Naive thymus-derived CD8-positive, alpha-beta T cell (primary cell): ENCODE measurements at regions not wholly inside any gene's neighbourhood (a gene's known extent, or its start where the extent isn't known, plus 50 kb on each side); places are given as distances from the start of the nearest gene placed in this dataset.

Experiments
- ATAC-seq, 2 donors: fragments of 150-1000 bp; cut with Tn5 transposase in 1 of 2; sonication (Bioruptor Pico), chemical (Tn5 transposase) in 1 of 2; 1 replicate in 1 of 2; 2 replicates in 1 of 2; pipeline ENCODE4 v1.10.0; 2021; ENCODE audit warnings: mild to moderate bottlenecking in 2 of 2, moderate library complexity in 2 of 2
- POLR2A ChIA-PET: fragments of 350-600 bp; sonication (Branson Sonifier 250); formaldehyde crosslinking; loops from one replicate; lab custom pipeline; 2021; ENCODE audit warnings: antibody characterized with exemption; lab: Charles Lee
- DNase-seq, 10 donors: peaks; one replicate each; pipeline versions ENCODE4 v3.0.0 to v3.0.0-alpha.2; 2020 to 2022
- H3K27ac Mint-ChIP-seq, 10 donors: one replicate each; pipeline ENCODE4 v1.8.0; 2020 to 2022; ENCODE audit warnings: mild to moderate bottlenecking in 10 of 10, mixed read lengths in 10 of 10, moderate library complexity in 4 of 10, inconsistent platforms in 1 of 10
- H3K27me3 Mint-ChIP-seq, 5 donors: one replicate each; pipeline ENCODE4 v1.8.0; 2021 to 2022; ENCODE audit warnings: mixed read lengths in 5 of 5
- H3K36me3 Mint-ChIP-seq, 3 donors: one replicate each; pipeline ENCODE4 v1.8.0; 2020 to 2022; ENCODE audit warnings: mixed read lengths in 3 of 3, mild to moderate bottlenecking in 2 of 3, inconsistent platforms in 1 of 3
- H3K4me1 Mint-ChIP-seq, 4 donors: one replicate each; pipeline ENCODE4 v1.8.0; 2021 to 2022; ENCODE audit warnings: mixed read lengths in 4 of 4
- H3K4me3 Mint-ChIP-seq, 10 donors: one replicate each; pipeline ENCODE4 v1.8.0; 2020 to 2022; ENCODE audit warnings: mild to moderate bottlenecking in 10 of 10, mixed read lengths in 10 of 10, moderate library complexity in 6 of 10, inconsistent platforms in 1 of 10
- H3K9me3 Mint-ChIP-seq, 9 donors: one replicate each; pipeline ENCODE4 v1.8.0; 2020 to 2022; ENCODE audit warnings: mixed read lengths in 9 of 9, mild to moderate bottlenecking in 3 of 9, inconsistent platforms in 1 of 9, moderate library complexity in 1 of 9

DNA sequence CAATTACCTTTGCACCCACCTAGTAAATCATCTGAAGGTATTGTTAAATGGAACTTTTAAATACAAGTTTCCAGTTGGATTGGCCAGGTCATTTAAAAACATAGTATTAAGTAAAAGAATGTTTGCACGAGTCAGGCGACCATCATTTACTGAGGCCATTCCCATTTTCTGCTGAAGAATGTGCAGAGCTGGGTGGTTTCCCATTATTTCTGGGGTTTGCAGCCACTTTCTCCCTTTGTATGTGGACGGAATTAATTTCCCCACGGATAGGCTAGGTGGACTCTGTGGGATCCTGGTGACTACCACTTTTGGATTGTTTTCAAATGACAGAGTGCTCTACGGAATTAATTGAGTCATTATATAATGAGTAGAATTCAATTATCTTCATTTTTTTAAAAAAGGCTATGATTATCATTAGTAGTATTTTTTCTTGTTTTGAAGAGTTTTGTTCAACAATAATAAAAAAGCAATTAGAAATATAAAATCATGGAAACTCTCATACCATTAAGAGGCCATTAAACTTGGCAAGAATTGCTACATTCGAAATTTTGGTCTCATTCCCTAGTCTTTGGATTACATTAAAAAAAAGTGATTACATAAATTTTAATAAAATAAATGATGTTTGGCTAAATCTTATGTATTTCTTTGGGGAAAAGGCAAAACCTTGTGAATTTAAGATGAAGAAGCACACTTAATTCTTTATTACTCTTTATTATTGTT, 120.4 kb upstream of the FZD8 start:
- POLR2A ChIA-PET = no interaction called here
- no peaks in the 10 kb centered on the region for H3K4me1 Mint-ChIP-seq
- ATAC-seq = no peak
- peaks cover 0 to 28% (median 6%) of the 10 kb centered on the region in 5 donors for H3K27me3 Mint-ChIP-seq
- H3K36me3 Mint-ChIP-seq = no peaks in the 10 kb centered on the region
- H3K27ac Mint-ChIP-seq = no peak overlapping the region
- H3K4me3 Mint-ChIP-seq = no peak overlapping the region
- peaks cover 0 to 10% (median 0%) of the 10 kb centered on the region in 9 donors for H3K9me3 Mint-ChIP-seq
- no peak for DNase-seq

DNA sequence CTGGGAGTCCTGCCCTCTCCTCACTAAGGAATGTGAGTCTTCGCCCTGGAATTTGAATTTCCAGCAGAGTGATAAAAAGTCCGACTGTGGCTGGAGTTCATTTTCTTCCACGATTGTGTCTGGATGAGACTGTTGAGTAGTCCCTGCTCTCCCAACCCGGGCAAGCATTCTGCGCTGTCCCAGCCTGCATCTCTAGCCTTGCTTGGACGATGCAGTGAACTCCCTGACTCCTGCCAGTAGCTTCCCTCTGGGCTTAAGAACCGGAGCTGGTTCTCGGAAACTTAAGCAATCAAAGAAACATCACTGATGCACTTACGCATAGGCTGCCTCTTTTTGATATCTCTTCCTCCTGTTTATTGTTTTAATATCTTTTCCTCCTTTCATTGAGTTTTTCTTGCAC, 116.0 kb upstream of the FZD8 start:
- H3K4me3 Mint-ChIP-seq = no peak overlapping the region
- DNase-seq (no peak), ATAC-seq (no peak)
- no peaks in the 10 kb centered on the region for H3K36me3 Mint-ChIP-seq
- peaks cover 0 to 10% (median 0%) of the 10 kb centered on the region in 9 donors for H3K9me3 Mint-ChIP-seq
- H3K4me1 Mint-ChIP-seq = no peaks in the 10 kb centered on the region
- H3K27me3 Mint-ChIP-seq = peaks cover 0 to 14% (median 4%) of the 10 kb centered on the region in 5 donors
- H3K27ac Mint-ChIP-seq = no peak overlapping the region
- POLR2A ChIA-PET = no interaction called here

DNA sequence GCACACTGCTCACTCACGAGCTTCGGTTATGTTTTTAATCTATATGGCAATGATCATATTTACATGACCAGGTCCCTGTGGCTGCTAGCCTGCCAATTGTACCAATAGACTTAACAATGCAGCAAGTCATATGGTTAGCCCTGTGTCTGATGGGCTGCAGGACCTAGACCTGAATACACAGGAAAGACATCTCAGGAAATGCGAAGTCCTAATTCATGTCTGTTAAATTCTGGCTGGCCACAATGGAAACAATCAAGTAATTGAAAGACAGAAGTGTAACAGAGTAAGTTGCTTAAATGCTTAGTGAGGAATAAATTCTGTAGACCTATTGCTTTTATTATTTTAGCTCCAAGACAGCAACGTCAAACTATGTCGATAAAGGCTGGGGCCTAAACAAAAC, 112.4 kb upstream of the FZD8 start:
- DNase-seq = no peak
- H3K4me1 Mint-ChIP-seq = no peaks in the 10 kb centered on the region
- H3K9me3 Mint-ChIP-seq = peaks cover 0 to 10% (median 0%) of the 10 kb centered on the region in 9 donors
- ATAC-seq = no peak
- H3K27ac Mint-ChIP-seq = no peak overlapping the region
- no peak overlapping the region for H3K4me3 Mint-ChIP-seq
- POLR2A ChIA-PET = no interaction called here
- peaks cover 0 to 14% (median 4%) of the 10 kb centered on the region in 5 donors for H3K27me3 Mint-ChIP-seq
- no peaks in the 10 kb centered on the region for H3K36me3 Mint-ChIP-seq

DNA sequence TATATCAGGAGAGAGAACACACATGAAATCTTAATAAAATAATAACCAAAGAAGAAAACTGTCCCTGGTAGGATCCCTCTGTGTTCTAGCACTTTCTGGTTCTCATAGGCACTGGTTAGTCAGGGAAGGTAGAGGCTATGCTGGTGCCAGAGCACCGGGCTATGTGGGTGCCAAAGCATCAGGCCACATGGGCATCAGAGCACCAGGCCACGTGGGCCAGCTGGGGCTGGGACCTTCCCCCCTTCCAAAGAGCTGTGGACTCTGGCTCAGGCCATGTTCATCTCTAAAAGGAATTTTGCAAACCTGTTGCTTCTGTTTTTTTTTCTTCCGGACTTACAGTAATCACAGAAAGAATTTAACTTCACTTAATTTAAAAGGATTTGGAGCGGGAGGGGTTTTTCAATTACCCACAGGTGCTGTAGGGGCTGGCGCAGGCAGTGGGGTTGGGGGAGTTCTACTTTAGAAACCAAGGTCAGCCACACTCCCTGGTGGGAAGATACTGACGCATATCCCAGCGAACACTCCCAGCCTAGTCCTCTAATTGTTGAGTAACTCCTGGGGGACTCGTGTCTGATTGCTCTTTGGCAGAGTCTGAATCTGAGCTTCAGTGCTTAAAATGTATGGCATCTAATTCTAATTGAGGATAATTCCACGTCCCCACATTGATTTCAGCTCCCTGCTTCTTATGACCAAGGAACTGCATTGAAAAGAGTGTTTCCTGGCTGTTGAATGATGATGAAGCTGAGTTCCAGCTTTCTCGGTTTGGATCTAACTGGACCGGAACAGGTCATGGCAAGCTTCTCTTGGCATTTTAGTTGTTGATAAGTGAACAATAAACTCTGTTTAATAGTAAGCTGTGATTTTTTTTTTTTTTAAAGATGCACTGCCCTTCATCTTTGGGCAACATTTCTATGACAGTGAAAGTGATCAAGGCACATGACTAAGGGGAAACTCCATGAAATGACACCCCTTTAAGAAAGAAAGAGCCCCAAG, 110.7 kb upstream of the FZD8 start:
- Mint-ChIP-seq H3K27ac (no peak overlapping the region), H3K36me3 (no peaks in the 10 kb centered on the region), H3K27me3 (peaks cover 0 to under 1% (median 0%) of the 10 kb centered on the region in 5 donors), H3K9me3 (no peaks in the 10 kb centered on the region), H3K4me1 (no peaks in the 10 kb centered on the region), H3K4me3 (no peak overlapping the region)
- POLR2A ChIA-PET = no interaction called here
- DNase-seq = no peak
- ATAC-seq = no peak

DNA sequence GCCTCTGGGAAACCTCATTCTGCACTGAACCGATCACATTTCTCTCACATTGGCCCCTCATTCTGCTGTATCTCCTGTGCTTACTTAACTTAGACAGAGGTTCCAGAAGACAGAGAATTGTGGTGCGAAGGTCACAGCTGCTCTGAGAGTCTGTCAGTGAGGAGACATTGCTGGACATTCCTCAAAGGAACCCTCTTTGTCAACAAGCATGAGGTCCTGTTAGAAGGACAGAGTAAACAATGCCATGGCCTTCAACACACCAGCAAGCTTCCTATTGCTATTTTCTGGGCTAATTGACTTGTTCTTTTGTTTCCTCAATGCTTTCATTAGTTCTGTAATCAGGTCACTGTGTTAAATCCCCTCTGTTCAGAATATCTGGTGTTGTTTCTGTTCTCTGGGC, 109.3 kb upstream of the FZD8 start:
- Mint-ChIP-seq H3K36me3 (no peaks in the 10 kb centered on the region), H3K4me3 (no peak overlapping the region), H3K27me3 (peaks cover 0 to 5% (median 2%) of the 10 kb centered on the region in 5 donors), H3K4me1 (no peaks in the 10 kb centered on the region), H3K27ac (no peak overlapping the region), H3K9me3 (no peaks in the 10 kb centered on the region)
- DNase-seq = no peak
- ATAC-seq = no peak
- POLR2A ChIA-PET = no interaction called here

DNA sequence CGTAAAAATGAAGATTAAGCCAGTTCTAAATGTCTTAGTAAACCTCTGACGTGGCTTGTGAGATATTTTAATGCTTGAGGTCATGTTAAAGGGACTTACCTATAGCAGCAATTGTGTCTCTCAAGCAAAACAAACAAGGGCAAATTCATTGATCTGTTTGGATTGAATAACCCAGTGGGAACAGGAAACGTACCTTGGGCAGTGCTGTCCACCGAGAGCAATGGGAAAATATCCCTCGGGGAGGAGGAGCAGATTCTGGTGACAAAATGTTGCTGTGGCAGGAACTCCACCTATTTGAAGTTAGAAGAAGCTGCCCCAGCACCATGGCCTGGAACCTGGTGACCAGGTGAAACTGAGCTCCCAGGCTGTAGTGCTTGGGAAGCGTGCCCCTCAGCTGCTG, 107.1 kb upstream of the FZD8 start:
- POLR2A ChIA-PET = no interaction called here

DNA sequence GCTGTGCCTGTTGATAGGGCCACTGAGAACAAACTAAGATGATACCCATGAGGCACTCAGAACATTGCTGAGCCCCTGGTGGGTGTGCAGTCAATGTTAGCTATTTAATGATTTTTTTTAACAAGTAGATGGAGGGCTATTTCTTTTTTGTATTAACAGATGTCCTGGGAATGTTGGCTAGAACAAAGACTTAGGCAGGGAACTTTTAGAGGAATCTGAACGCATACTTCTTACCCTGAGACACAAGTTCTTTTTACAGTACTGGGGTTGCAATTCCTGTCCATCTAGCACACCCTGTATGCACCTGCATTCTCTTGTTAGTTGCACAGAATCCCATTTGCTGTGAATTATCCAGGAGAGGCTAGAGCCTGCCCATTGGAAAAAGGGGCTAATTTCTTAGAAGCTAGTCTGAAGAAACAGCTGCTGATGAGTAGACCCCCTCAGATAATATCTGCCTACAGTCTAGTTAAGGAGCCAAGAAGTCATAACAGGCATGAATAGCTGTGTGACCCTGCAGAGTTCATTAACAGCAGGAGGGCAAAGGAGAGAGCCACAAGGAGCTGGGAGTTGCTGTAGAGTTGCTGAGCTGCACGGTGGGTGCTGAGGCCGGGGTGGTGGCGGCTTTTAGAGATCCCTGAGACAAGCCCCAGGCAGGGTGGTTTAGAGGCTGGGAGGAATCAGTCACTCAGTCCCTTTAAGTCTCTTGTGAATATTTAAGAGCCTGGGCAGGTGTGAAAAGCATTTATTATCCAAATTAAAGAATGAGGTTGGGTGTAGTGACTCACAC, 103.7 kb upstream of the FZD8 start:
- POLR2A ChIA-PET = no interaction called here
- H3K27me3 Mint-ChIP-seq = peaks cover 3 to 21% (median 6%) of the 10 kb centered on the region in 5 donors
- no peak overlapping the region for H3K27ac Mint-ChIP-seq
- ATAC-seq (no peak), DNase-seq (no peak)
- H3K4me3 Mint-ChIP-seq = no peak overlapping the region
- H3K9me3 Mint-ChIP-seq = no peaks in the 10 kb centered on the region
- H3K36me3 Mint-ChIP-seq = no peaks in the 10 kb centered on the region
- no peaks in the 10 kb centered on the region for H3K4me1 Mint-ChIP-seq

More for the DNA sequence above, 107.1 kb upstream of the FZD8 start:
- Mint-ChIP-seq H3K27me3 (peaks cover 3 to 21% (median 6%) of the 10 kb centered on the region in 5 donors), H3K9me3 (no peaks in the 10 kb centered on the region), H3K4me3 (no peak overlapping the region), H3K4me1 (no peaks in the 10 kb centered on the region), H3K36me3 (no peaks in the 10 kb centered on the region), H3K27ac (no peak overlapping the region)
- ATAC-seq = no peak
- no peak for DNase-seq

DNA sequence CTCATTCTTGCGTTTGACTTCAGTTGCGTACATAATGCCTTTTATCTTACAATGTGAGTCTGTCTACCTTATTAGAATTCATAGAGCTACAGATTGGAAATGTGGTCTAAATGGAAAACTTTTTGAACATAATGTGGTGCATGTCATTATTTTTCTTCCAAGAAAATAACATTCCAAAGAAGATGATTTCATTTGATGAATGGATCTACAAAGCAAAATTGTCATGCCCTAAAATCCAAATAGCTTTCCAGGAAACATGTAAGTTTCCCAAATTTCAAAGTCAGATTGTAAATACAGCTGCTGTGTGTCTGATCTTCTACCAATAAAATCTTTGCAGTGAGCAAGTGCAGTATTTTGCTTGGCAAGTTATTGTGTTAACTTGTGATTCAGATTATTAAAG, 101.8 kb upstream of the FZD8 start:
- H3K27ac Mint-ChIP-seq = no peak overlapping the region
- H3K4me3 Mint-ChIP-seq = no peak overlapping the region
- H3K4me1 Mint-ChIP-seq = no peaks in the 10 kb centered on the region
- no peak for DNase-seq
- no peaks in the 10 kb centered on the region for H3K36me3 Mint-ChIP-seq
- peaks cover 5 to 27% (median 6%) of the 10 kb centered on the region in 5 donors for H3K27me3 Mint-ChIP-seq
- ATAC-seq = no peak
- POLR2A ChIA-PET = no interaction called here
- H3K9me3 Mint-ChIP-seq = peaks cover 0 to 3% (median 0%) of the 10 kb centered on the region in 9 donors

DNA sequence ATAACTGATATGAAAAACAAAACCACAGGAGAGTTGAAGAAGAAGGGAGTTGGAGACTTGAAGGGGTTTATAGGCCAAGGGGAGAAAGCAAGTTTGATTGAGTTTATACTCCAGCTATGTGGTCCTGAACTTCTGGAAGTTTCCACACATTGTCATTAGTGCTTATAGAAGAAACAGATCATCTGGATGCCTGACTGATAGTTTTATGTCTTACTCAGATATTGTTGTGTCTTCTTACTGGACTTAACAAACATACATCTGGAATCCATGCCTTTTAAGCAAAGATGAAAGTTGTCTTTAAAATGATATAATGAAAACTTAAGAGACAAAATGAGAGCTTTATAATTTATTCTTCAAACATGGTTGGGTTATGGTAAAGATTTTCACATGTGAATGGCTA, 101.3 kb upstream of the FZD8 start:
- no peaks in the 10 kb centered on the region for H3K36me3 Mint-ChIP-seq
- POLR2A ChIA-PET = no interaction called here
- peaks cover 0 to 5% (median 0%) of the 10 kb centered on the region in 9 donors for H3K9me3 Mint-ChIP-seq
- no peak overlapping the region for H3K4me3 Mint-ChIP-seq
- H3K4me1 Mint-ChIP-seq = no peaks in the 10 kb centered on the region
- ATAC-seq (no peak), DNase-seq (no peak)
- H3K27me3 Mint-ChIP-seq = peaks cover 6 to 32% (median 6%) of the 10 kb centered on the region in 5 donors
- no peak overlapping the region for H3K27ac Mint-ChIP-seq

DNA sequence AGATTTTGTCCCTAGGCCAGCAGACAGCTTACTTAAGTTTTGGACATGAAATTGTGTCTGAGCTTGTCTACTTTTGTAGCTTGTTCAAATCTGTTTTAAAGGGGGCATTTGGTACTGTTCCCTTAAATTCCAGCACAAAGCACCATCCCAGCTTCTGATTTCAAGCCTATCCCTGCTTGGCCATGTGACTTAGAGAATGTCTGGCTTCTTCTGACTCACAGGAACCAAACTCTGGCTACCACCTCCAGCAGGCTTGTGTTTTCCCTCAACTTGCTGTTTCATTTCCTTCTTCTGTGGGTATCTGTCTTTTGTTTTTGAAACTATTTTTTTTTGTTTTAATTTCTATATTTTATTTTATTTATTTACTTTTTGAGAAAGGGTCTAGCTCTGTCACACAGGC, 97.9 kb upstream of the FZD8 start:
- H3K4me3 Mint-ChIP-seq = no peak overlapping the region
- peaks cover 0 to 19% (median 4%) of the 10 kb centered on the region in 5 donors for H3K27me3 Mint-ChIP-seq
- no peak overlapping the region for H3K27ac Mint-ChIP-seq
- H3K9me3 Mint-ChIP-seq = peaks cover 0 to 20% (median 5%) of the 10 kb centered on the region in 9 donors
- ATAC-seq (no peak), DNase-seq (no peak)
- H3K4me1 Mint-ChIP-seq = no peaks in the 10 kb centered on the region
- POLR2A ChIA-PET = no interaction called here
- peaks cover 0 to 6% (median 0%) of the 10 kb centered on the region in 3 donors for H3K36me3 Mint-ChIP-seq

DNA sequence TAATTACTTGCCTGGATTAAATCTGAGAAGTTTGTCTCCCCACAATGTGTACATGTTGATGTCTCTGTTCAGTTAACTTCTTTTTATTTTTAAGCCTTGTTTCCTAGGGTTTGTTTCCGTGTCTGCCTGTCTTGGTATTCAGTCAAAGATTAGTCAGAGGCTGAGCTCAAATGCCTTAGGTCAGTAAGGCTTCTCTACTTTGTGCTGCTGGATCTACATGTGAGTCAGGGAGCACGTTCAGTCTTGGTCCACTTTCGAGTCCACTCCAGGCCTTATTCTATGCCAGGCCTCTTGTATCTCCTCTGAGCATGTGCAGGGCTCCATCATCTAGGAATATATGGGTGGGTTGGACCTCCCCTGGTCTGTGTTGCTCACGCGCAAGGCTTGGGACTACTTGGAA, 93.3 kb upstream of the FZD8 start:
- POLR2A ChIA-PET = no interaction called here
- ATAC-seq (no peak), DNase-seq (no peak)
- no peaks in the 10 kb centered on the region for H3K4me1 Mint-ChIP-seq
- H3K36me3 Mint-ChIP-seq = peaks cover 0 to 6% (median 0%) of the 10 kb centered on the region in 3 donors
- peaks cover 0 to 27% (median 11%) of the 10 kb centered on the region in 9 donors for H3K9me3 Mint-ChIP-seq
- H3K27me3 Mint-ChIP-seq = peaks cover 0 to 11% (median 3%) of the 10 kb centered on the region in 5 donors
- no peak overlapping the region for H3K4me3 Mint-ChIP-seq
- no peak overlapping the region for H3K27ac Mint-ChIP-seq

DNA sequence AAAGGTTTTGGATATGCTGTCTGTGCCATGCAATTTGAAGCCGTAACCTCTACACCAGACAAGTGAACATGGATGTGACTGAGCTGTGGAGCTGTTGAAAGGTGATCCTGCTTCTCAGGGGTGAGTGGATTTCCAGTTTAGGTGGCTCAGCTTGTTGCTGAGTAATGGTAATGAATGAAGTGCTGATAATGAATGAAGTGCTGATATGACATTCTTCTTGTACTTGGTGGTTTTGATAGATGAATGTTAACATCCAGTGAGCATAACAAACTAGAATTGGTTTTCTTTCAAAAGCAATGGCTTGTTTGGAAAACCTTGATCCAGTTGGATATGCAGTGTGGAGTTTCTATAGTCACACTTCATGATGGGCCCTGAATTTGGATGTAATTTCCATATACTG, 89.7 kb upstream of the FZD8 start:
- DNase-seq = no peak
- no peaks in the 10 kb centered on the region for H3K4me1 Mint-ChIP-seq
- H3K4me3 Mint-ChIP-seq = no peak overlapping the region
- H3K27ac Mint-ChIP-seq = no peak overlapping the region
- POLR2A ChIA-PET = no interaction called here
- peaks cover 0 to 22% (median 6%) of the 10 kb centered on the region in 9 donors for H3K9me3 Mint-ChIP-seq
- ATAC-seq = no peak
- H3K27me3 Mint-ChIP-seq = peaks cover 0 to 13% (median 2%) of the 10 kb centered on the region in 5 donors
- H3K36me3 Mint-ChIP-seq = peaks cover 0 to 6% (median 0%) of the 10 kb centered on the region in 3 donors
